ENCODE measurements at regions not wholly inside any gene's neighbourhood (a gene's known extent, or its start where the extent isn't known, plus 50 kb on each side); places are given as distances from the start of the nearest gene placed in this dataset.

DNA sequence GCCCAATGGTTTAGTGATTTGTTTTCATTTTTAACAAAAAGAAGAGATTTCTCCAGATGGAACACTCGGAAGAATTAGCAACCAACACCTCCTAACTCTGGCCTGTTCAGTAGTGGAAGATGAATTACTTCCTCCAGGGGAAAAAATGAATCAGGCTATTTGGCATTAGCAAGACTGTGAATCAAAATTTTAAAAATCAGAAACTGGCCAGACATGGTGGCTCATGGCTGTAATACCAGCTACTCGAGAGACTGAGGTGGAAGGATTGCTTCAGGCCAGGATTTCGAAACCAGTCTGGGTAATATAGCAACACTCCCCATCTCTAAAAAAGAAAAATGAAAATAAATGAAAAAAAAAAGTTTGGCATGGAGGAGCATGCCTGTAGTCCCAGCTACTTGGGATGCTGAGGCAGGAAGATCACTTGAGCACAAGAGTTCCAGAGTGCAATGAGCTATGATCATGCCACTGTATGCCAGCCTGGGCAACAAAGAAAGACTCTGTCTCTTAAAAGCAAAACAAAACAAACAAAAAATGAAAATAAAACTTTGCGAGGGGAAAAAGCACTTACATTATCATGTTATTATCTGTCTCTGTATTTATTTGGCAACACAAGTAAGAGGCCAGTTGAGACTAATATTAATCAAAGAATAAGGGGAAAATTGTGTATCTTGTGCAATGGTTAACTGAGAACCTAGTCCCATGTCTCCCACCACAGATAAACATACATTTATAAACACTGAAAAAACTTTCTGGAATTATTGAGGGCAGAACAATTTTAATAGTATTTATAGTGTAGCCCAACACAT is 796.3 kb upstream of the ANO3 start (continued):
- TF ChIP-seq GABPA (IDR thresholded peaks at IDR 0.05; ENCODE audit: low read depth) = no peak
- TF ChIP-seq, protein P1, sequence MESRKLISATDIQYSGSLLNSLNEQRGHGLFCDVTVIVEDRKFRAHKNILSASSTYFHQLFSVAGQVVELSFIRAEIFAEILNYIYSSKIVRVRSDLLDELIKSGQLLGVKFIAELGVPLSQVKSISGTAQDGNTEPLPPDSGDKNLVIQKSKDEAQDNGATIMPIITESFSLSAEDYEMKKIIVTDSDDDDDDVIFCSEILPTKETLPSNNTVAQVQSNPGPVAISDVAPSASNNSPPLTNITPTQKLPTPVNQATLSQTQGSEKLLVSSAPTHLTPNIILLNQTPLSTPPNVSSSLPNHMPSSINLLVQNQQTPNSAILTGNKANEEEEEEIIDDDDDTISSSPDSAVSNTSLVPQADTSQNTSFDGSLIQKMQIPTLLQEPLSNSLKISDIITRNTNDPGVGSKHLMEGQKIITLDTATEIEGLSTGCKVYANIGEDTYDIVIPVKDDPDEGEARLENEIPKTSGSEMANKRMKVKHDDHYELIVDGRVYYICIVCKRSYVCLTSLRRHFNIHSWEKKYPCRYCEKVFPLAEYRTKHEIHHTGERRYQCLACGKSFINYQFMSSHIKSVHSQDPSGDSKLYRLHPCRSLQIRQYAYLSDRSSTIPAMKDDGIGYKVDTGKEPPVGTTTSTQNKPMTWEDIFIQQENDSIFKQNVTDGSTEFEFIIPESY (IDR thresholded peaks at IDR 0.05; ENCODE audit: borderline replicate concordance, low read depth) = no peak
- no peak for TF ChIP-seq TCF12 (IDR thresholded peaks at IDR 0.05)
- TF ChIP-seq, protein P2, sequence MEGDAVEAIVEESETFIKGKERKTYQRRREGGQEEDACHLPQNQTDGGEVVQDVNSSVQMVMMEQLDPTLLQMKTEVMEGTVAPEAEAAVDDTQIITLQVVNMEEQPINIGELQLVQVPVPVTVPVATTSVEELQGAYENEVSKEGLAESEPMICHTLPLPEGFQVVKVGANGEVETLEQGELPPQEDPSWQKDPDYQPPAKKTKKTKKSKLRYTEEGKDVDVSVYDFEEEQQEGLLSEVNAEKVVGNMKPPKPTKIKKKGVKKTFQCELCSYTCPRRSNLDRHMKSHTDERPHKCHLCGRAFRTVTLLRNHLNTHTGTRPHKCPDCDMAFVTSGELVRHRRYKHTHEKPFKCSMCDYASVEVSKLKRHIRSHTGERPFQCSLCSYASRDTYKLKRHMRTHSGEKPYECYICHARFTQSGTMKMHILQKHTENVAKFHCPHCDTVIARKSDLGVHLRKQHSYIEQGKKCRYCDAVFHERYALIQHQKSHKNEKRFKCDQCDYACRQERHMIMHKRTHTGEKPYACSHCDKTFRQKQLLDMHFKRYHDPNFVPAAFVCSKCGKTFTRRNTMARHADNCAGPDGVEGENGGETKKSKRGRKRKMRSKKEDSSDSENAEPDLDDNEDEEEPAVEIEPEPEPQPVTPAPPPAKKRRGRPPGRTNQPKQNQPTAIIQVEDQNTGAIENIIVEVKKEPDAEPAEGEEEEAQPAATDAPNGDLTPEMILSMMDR (IDR thresholded peaks at IDR 0.05) = no peak
- no peak for TF ChIP-seq NRF1 (IDR thresholded peaks at IDR 0.05; ENCODE audit: low read depth, low read length)

DNA sequence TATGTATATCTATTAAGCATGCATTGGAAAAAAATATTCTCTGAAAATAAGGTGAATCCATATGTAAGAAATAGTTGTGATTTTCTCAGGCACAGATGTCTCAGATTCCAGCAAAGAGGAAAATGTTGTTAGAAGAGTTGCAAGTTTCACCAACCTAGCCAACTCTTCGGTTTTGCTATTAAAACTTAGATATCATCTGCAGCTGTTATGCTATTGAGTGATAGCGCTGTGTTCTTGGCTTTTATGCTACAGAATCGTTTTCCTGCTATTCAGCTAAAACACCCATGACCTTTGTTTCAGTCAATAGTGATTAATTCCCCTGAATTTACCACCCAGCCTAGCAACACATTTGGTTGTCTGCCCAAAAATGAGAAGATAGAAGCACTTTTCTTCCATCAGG is 795.6 kb upstream of the ANO3 start:
- Histone ChIP-seq H3K79me2 (ENCODE audit: insufficient read depth) (no peaks in the 10 kb centered on the region), H3K27me3 (ENCODE audit: insufficient read depth) (no peaks in the 10 kb centered on the region), H3F3A (replicated peaks; ENCODE audit: insufficient read depth) (no peaks in the 10 kb centered on the region), H3K9me2 (no peaks in the 10 kb centered on the region), H3K4me1 (ENCODE audit: control insufficient read depth in 1 of 2, insufficient read depth in 2 of 2, low read depth in 1 of 2, low read length in 1 of 2) (no peaks in the 10 kb centered on the region), H3K4me3 (ENCODE audit: low read depth in 2 of 2, low read length in 1 of 2) (no peak overlapping the region), H4K20me1 (ENCODE audit: insufficient read depth) (no peaks in the 10 kb centered on the region), H3K4me2 (no peak overlapping the region), H2AFZ (ENCODE audit: low read depth) (no peak overlapping the region), H3K9ac (no peak overlapping the region), H3K27ac (ENCODE audit: low read depth in 2 of 2, low read length in 1 of 2) (no peak overlapping the region), H3K9me3 (no peaks in the 10 kb centered on the region; the same call in 1 of the 2 replicates), H3K36me3 (replicated peaks in 1 of 2; ENCODE audit: control insufficient read depth in 1 of 2, insufficient read depth in 2 of 2, low read length in 1 of 2) (no peaks in the 10 kb centered on the region)
- CTCF ChIA-PET = no interaction called here
- TF ChIP-seq TCF12 (IDR thresholded peaks at IDR 0.05) = no peak
- TF ChIP-seq EZH2phosphoT487 (IDR thresholded peaks at IDR 0.05; ENCODE audit: borderline replicate concordance, low read depth) = no peak
- no peak for TF ChIP-seq TAF1 (IDR thresholded peaks at IDR 0.05; ENCODE audit: borderline replicate concordance, low read depth, low read length)
- no peak for TF ChIP-seq MEF2A (IDR thresholded peaks at IDR 0.05; ENCODE audit: borderline replicate concordance, low read depth)
- TF ChIP-seq, protein P3, sequence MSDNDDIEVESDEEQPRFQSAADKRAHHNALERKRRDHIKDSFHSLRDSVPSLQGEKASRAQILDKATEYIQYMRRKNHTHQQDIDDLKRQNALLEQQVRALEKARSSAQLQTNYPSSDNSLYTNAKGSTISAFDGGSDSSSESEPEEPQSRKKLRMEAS (IDR thresholded peaks at IDR 0.05; ENCODE audit: low read depth) = no peak
- TF ChIP-seq NFIC (IDR thresholded peaks at IDR 0.05; ENCODE audit: borderline replicate concordance) = no peak
- no peak for TF ChIP-seq CHD2 (IDR thresholded peaks at IDR 0.05; ENCODE audit: low read length, partially characterized antibody)
- POLR2A ChIA-PET = no interaction called here
- DNase-seq = no peak
- WGBS (ENCODE audit: low lambda C conversion rate) = 34% methylated on average over 3 of the region's 3 CpGs

All from SK-N-SH (cell line).